HAP-1 (cell line): ENCODE measurements at regions not wholly inside any gene's neighbourhood (a gene's known extent, or its start where the extent isn't known, plus 50 kb on each side); places are given as distances from the start of the nearest gene placed in this dataset.

Experiments
- DNase-seq, 2 experiments: peaks; one replicate each; pipeline ENCODE4 v3.0.0-alpha.2; 2016 to 2020; ENCODE audit warnings: low spot score in 2 of 2
- H3K27me3 ChIP-seq: fragments of 250-450 bp; sonication (Bioruptor Pico); 2 replicates; pipeline ENCODE4 v1.5.1; 2020; ENCODE audit warnings: low read depth, mild to moderate bottlenecking, moderate library complexity
- H3K36me3 ChIP-seq: fragments of 250-450 bp; sonication (Bioruptor Pico); replicated peaks from 2 replicates; pipeline ENCODE4 v1.5.1; 2020; ENCODE audit warnings: mild to moderate bottlenecking
- H3K4me1 ChIP-seq: fragments of 250-450 bp; sonication (Bioruptor Pico); 2 replicates; pipeline ENCODE4 v1.5.1; 2020; ENCODE audit warnings: mild to moderate bottlenecking
- H3K4me3 ChIP-seq: fragments of 250-450 bp; sonication (Bioruptor Pico); 2 replicates; pipeline ENCODE4 v1.5.1; 2020; ENCODE audit warnings: mild to moderate bottlenecking, moderate library complexity
- H3K9me3 ChIP-seq: fragments of 250-450 bp; sonication (Bioruptor Pico); 2 replicates; pipeline ENCODE4 v1.5.1; 2020; ENCODE audit warnings: mild to moderate bottlenecking, moderate library complexity
- in situ Hi-C: fragments of 300-500 bp; cut with MboI; formaldehyde crosslinking; loops from 3 replicates; pipeline ENCODE4 v1.14.3; 2020; ENCODE audit warnings: low sequenced_read_pairs, inconsistent platforms, mixed read lengths

DNA sequence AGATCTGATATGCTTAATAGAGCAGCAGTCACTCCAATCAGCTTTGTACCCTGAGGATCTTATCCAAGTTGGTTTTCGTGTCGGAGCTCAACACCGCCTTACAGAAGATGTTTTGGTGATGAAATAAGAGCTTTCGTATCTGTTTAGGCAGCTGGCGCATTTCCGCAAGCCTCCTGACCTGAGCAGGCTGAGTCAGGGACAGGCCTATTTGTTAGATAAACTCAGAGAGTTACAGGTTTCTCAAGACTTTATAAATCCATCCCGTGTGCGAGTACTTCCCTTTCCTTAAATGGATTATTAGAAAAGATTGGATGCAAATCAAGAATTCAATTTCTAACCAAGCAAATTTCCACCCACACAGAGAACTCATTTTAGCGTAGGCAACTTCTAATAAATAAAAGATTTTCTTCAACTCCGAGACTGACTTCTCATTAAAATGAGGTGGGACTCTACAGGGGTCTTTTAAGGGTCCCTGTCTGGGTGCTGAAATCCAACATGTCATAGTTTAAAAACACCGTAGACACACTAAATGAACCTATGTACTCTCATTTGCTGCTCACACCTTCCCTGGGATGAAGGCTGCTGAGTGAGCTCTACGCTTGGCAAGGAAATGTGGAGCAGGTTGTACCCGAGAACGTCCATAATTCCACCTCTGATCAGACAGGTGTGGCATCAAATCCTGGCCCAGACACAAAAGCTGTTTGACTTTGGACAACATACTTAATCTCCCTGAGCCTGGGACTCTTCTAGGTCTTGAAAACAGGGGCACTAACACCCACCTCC is 106.9 kb upstream of the F3 start:
- in situ Hi-C loops = no loop called here
- no peak overlapping the region for H3K4me3 ChIP-seq
- no peaks in the 10 kb centered on the region for H3K36me3 ChIP-seq
- DNase-seq = no peak
- no peaks in the 10 kb centered on the region for H3K9me3 ChIP-seq
- H3K27me3 ChIP-seq = no peaks in the 10 kb centered on the region
- peaks cover 11% of the 10 kb centered on the region for H3K4me1 ChIP-seq

DNA sequence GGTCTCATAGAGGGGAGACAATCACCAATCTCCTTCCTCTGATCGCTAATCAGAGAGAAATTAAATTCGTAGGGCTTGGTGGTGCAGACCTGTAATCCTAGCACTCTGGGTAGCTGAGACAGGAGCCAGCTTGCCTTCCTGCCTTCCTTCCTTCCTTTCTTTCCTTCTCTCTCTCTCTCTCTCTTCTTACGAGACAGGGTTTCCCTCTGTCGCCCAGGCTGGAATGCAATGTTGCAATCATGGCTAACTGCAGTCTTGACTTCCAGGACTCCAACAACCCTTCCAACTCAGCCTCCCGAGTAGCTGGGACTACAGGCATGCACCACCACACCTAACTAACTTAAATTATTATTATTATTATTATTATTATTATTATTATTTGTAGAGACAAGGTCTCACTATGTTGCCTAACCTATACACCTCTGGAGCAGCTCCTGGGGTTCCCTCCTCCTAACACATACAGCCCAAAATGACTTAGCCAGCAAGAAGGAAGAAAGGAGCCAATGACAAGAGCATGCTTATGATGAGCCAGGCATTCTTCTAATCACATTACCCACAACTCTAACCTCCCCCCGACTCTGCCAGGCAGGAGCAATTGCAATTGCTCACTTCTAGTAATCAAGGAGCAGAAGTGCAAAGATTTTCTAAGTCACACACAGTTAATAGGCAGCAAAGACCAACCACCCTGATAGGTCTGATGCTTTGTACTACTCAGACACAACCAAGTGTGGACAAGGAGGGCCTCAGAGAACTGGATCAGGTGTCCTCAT is 105.4 kb upstream of the F3 start:
- DNase-seq = no peak
- H3K4me3 ChIP-seq = no peak overlapping the region
- H3K36me3 ChIP-seq = no peaks in the 10 kb centered on the region
- peaks cover 10% of the 10 kb centered on the region for H3K4me1 ChIP-seq
- no peaks in the 10 kb centered on the region for H3K27me3 ChIP-seq
- in situ Hi-C loops = no loop called here
- H3K9me3 ChIP-seq = no peaks in the 10 kb centered on the region

GRCh38 chr1:94646141-94646643 is 104.6 kb upstream of the F3 start:
- H3K4me1 ChIP-seq = peaks cover 10% of the 10 kb centered on the region
- no peaks in the 10 kb centered on the region for H3K27me3 ChIP-seq
- in situ Hi-C loops = no loop called here
- H3K4me3 ChIP-seq = no peak overlapping the region
- no peaks in the 10 kb centered on the region for H3K36me3 ChIP-seq
- no peaks in the 10 kb centered on the region for H3K9me3 ChIP-seq
- DNase-seq = no peak

DNA sequence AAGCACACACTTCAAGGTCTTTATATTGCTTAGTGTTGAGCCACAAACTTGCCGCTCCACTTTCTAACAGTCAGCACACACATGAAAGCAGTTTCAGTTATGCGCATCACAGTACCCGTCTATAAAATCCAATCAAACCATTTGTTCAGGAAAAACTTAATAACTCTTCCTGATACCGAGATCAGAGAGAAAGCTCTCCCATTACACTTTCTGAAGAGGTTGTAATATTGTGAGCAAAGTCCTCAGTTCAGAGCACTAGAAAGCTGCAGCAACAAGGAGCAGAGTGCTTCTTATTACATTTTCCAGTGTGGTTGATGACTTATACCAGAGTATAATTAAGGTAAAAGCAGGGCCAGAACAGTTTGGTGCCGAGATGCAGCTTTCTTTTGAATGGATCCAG is 102.8 kb upstream of the F3 start:
- Histone ChIP-seq H3K27me3 (no peaks in the 10 kb centered on the region), H3K9me3 (peaks cover 11% of the 10 kb centered on the region), H3K36me3 (no peaks in the 10 kb centered on the region), H3K4me3 (no peak overlapping the region), H3K4me1 (no peaks in the 10 kb centered on the region)
- in situ Hi-C loops = no loop called here
- DNase-seq = no peak

DNA sequence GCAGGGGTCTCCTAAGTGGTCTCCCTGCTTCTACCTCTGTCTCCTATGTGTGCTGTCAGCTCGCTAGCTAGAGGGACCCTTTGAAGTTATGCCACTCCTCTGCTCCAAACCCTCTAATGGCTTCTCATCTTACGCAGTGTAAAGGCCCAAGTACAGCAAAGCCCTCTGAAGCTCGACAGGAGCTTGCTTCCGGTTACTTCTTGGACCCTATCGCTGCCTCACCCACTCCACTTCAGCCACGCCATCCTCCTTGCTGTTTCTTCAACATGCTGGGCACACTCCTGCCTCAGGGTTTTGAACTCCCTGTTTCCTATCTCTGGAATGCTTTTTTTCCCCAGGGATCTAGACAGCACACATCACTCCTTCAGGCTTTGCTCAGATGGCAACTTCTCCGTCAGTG is 102.3 kb upstream of the F3 start:
- Histone ChIP-seq H3K36me3 (no peaks in the 10 kb centered on the region; the same call in 1 of the 2 replicates), H3K9me3 (peaks cover 13% of the 10 kb centered on the region), H3K4me1 (no peaks in the 10 kb centered on the region), H3K4me3 (no peak overlapping the region), H3K27me3 (no peaks in the 10 kb centered on the region)
- no peak for DNase-seq
- in situ Hi-C loops = no loop called here

DNA sequence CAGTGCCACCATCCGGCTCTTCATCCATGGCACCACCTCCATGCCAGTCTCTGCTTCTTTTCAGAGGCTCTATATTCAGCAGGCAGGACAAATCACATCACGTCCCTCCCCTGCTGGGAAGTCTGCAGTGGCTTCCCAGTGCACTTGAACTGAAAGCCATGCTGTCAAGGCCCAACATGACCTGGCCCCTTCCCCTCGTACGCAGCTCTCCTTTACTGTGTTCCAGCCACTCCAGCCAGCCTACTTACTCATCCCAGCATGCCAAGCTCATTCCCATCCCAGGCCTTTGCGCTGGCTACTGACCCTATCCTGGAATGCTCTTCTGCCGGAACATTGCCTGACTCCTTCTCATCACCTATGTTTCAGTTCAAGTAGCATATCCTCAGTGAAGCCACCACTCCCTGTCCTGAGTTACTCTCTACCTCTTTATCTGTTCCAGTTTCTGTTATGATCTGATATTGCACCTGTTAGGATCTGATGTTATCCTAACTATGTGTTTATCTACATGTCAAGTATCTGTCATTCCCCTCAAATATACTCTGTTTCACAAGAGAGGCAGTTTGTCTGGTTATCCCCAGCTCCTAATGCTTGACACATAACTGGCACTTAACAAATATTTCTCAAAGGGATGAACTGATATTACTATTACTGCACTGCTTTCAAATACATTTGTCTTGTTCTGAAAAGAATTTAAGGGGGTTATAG is 101.2 kb upstream of the F3 start:
- Histone ChIP-seq H3K9me3 (peaks cover 13% of the 10 kb centered on the region), H3K36me3 (no peaks in the 10 kb centered on the region; the same call in 1 of the 2 replicates), H3K27me3 (no peaks in the 10 kb centered on the region), H3K4me3 (no peak overlapping the region), H3K4me1 (no peaks in the 10 kb centered on the region)
- no peak for DNase-seq
- in situ Hi-C loops = no loop called here

GRCh38 chr1:94641990-94642389 is 100.4 kb upstream of the F3 start:
- no peak overlapping the region for H3K4me3 ChIP-seq
- H3K4me1 ChIP-seq = no peaks in the 10 kb centered on the region
- in situ Hi-C loops = no loop called here
- no peaks in the 10 kb centered on the region for H3K27me3 ChIP-seq
- no peak for DNase-seq
- peaks cover 13% of the 10 kb centered on the region for H3K9me3 ChIP-seq
- H3K36me3 ChIP-seq = no peaks in the 10 kb centered on the region; the same call in 1 of the 2 replicates

GRCh38 chr1:94640125-94640524 is 98.6 kb upstream of the F3 start:
- in situ Hi-C loops = no loop called here
- Histone ChIP-seq H3K36me3 (no peaks in the 10 kb centered on the region; the same call in 1 of the 2 replicates), H3K27me3 (no peaks in the 10 kb centered on the region), H3K4me1 (no peaks in the 10 kb centered on the region), H3K4me3 (no peak overlapping the region), H3K9me3 (peaks cover 13% of the 10 kb centered on the region)
- DNase-seq = no peak

DNA sequence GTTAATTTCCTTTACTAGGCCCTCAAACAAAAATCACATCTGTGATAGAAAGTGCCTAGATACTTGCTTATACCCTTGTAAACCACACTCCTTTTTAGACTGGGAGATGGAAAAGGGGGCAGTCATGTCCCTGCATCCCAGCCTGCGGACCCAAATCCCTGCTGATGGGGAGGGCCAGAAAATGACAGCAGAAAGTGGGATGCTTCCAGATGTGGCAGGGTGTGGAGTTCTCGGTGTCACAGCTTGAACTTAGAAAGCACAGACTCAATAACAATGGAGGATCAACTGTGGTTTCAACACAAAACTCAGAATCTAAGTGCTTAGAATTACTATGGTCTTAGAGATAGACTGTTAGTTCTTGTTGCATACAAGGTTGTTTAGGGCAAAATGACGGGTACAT is 95.6 kb upstream of the F3 start:
- Histone ChIP-seq H3K9me3 (peaks cover 13% of the 10 kb centered on the region), H3K4me3 (no peak overlapping the region), H3K4me1 (no peaks in the 10 kb centered on the region), H3K36me3 (no peaks in the 10 kb centered on the region; the same call in 1 of the 2 replicates), H3K27me3 (no peaks in the 10 kb centered on the region)
- DNase-seq = no peak
- in situ Hi-C loops = no loop called here

DNA sequence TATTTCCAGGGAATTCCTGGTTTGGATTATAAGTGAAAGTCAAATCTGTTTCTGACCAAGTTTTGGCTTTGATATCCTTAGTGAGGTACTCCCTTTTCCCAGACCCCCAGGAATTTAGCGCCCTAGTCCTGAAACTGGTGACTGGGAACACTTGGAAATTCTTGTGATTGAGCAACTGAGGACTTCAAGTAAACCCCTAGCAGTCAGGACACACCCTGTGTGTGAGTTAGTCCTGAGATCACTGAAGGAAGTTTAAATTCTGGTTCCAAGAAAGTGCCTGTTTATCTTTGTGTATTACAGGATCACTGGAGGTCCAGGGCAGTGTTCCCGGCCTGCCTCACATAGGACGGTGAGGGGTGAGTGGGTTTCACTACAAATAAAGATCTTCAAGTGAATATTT is 95.1 kb upstream of the F3 start:
- no peaks in the 10 kb centered on the region for H3K27me3 ChIP-seq
- in situ Hi-C loops = no loop called here
- peaks cover 13% of the 10 kb centered on the region for H3K9me3 ChIP-seq
- H3K36me3 ChIP-seq = no peaks in the 10 kb centered on the region; the same call in 1 of the 2 replicates
- DNase-seq = no peak
- H3K4me1 ChIP-seq = no peaks in the 10 kb centered on the region
- H3K4me3 ChIP-seq = no peak overlapping the region

GRCh38 chr1:94636100-94636499 is 94.5 kb upstream of the F3 start:
- peaks cover 13% of the 10 kb centered on the region for H3K9me3 ChIP-seq
- H3K4me3 ChIP-seq = no peak overlapping the region
- no peaks in the 10 kb centered on the region for H3K4me1 ChIP-seq
- no peaks in the 10 kb centered on the region for H3K27me3 ChIP-seq
- in situ Hi-C loops = no loop called here
- H3K36me3 ChIP-seq = no peaks in the 10 kb centered on the region; the same call in 1 of the 2 replicates
- no peak for DNase-seq

DNA sequence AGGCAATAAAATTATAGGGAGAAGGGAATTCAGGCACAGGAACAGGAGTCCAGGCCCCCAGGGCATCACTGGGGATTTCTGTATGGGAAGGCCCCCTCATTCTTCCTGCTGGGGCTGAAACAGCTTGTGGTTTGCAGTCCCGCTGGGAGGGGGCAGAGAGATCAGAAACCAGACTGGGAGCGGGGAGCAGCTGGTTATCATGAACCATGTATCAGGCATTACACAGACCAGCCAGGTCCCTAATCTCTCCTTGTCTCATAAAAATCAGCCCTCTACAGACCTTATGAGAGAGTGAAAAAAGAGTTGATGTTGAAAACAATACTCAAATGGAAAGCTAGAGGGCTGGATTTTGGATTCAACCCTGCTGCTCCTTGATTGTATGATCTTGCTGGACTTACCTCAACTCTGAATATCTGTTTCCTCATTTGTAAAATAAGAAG is 93.4 kb upstream of the F3 start:
- Histone ChIP-seq H3K36me3 (no peaks in the 10 kb centered on the region; the same call in 1 of the 2 replicates), H3K27me3 (no peaks in the 10 kb centered on the region)
- in situ Hi-C loops = no loop called here

DNA sequence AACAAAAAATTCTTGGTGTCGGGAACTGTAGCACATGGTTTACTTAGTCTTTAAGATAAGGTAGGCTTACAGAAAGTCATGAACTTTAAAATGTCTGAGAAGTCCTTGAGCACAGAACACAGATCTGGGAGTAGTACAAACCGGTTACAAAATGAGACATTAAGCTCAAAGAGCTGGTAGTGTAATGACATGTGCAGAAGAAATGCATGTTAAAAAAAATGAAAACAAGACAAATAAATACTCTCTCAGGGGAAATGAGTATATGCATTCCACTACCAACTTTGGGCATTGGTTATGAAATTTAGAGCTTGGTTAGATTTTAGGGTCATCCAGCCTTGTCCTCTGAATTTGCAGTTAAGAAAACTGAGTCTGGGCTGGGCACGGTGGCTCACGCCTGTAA is 91.5 kb upstream of the F3 start:
- no peaks in the 10 kb centered on the region for H3K36me3 ChIP-seq
- no peaks in the 10 kb centered on the region for H3K4me1 ChIP-seq
- DNase-seq = no peak
- H3K9me3 ChIP-seq = no peaks in the 10 kb centered on the region
- no peak overlapping the region for H3K4me3 ChIP-seq
- H3K27me3 ChIP-seq = no peaks in the 10 kb centered on the region
- in situ Hi-C loops = no loop called here

More for the DNA sequence above, 93.4 kb upstream of the F3 start:
- peaks cover 8% of the 10 kb centered on the region for H3K9me3 ChIP-seq
- H3K4me1 ChIP-seq = no peaks in the 10 kb centered on the region
- DNase-seq = peak; percentile 31 to 45
- H3K4me3 ChIP-seq = no peak overlapping the region
